GM18909 (cell line): ENCODE measurements at regions not wholly inside any gene's neighbourhood (a gene's known extent, or its start where the extent isn't known, plus 50 kb on each side); places are given as distances from the start of the nearest gene placed in this dataset.

ENCODE experiments used
- ATAC-seq: cut with Tn5 transposase; IDR thresholded peaks from one replicate; pipeline ENCODE4 v1.9.1; 2021; ENCODE audit warnings: mild to moderate bottlenecking; ENCODE audit not compliant: unreplicated experiment, poor library complexity

DNA sequence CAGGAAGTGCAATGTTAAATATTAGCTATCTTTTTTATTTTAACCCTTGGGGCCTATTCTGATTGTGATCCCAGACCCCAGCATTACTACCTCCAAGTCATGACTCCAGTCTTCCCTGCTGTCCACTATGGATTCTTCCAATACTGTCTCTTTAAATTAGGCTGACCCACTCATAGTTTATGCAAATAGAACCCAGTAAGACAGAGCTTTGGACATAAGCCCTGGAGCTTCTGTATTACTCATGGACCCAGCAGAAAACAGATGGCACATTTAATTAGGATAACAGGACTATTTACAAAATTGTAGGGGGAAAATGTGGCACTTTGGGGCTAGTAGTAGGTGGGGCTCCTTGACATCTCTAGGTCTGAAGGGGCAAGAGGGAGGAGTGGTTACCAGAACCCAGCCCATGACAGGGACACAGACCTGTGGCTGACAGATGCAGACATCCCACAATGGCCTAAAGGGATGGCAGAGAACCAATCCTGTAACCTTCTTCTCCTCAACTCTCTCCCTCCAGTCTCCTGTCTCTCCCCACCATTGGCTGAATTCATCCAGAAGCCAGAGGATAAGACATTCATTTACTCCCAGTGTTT is 233.5 kb downstream of the OMA1 start:
- no peak for ATAC-seq

- no peak for ATAC-seq
Measured at GRCh38 chr1:58312461-58312860, 234.1 kb downstream of the OMA1 start.

DNA sequence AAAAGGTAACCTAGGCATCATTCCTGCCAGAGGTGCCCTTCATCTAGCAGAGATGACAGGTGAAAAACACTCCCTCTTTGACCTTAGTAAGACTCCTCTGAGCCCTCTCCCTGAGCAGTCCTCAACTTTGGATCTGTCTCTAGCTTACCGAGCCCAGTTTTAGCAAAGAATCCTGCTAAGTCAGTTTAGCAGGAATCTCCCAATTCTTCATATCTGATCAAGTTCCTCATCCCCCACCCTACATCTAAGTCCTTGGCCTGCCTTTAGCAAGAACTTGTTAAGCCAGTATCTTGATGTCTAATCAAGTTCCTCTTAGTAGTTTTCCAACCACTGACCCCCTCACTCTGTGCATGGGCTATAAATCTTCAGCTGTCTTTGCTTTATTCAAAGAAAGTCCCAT is 235.6 kb downstream of the OMA1 start:
- ATAC-seq = no peak

- no peak for ATAC-seq
Measured at GRCh38 chr1:58310469-58310868, 236.1 kb downstream of the OMA1 start.

GRCh38 chr1:58308206-58308605 is 238.3 kb downstream of the OMA1 start:
- no peak for ATAC-seq

DNA sequence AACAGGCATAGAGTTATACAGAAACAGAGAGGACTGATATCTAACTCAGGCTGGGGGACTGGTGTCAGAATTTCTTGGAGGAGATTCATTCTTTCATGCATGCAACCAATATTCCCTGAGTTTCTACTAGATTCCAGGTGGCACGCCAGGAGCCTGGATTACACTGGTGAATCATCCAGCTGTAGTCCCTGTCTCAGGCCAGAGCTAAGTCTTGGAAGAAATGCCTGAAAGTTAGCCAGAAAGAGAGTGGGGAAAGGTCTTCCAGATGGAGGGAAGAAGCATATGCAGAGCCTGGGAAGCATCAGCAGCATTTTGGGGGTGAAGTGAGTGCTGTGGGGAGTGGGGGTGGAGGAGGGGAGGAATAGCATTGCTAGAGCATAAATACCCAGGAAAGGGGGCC is 239.1 kb downstream of the OMA1 start:
- no peak for ATAC-seq

DNA sequence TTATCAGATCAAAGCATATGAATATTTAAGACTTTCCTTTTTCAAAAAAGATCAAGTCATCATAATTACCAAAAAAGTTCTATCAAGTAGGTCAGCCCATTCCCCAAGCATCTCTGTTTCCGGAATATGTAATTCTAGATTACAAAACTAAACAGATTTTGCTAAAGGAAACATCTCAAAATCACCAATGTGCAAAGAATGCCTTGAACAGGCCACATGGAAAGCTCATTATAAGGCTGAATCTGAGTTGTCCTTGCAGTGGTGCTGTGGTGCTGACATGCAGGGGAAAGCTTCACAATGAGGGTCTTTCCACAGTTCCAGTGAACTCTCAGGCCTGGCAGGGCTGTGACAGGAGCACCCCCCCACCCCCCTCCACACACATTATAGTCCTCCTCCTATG is 240.9 kb downstream of the OMA1 start:
- ATAC-seq = no peak

- no peak for ATAC-seq
Measured at GRCh38 chr1:58304346-58304975, 242.1 kb downstream of the OMA1 start.

GRCh38 chr1:58303841-58304240 is 242.7 kb downstream of the OMA1 start:
- ATAC-seq = no peak

DNA sequence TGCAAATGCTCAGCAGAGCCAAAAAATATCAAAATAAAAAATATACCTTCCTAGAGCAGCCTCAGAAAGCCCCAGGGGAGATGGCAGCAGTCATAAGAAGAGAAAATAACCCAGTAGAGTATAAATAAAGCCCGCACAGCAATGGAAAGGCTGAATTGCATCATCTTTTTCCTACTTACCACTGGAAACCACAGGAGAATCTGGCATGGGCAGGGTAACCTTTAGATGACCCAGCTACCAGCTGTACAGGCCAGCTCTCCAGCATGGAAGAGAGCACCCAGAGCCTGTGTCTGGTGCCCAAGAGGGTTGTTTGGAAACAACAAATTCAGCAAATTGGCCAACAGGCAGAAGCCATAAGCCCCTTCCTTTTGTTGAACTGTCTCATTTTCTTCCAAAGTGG is 253.1 kb downstream of the OMA1 start:
- ATAC-seq = no peak

- ATAC-seq = no peak
Measured at GRCh38 chr1:58290685-58291372, 255.7 kb downstream of the OMA1 start.

DNA sequence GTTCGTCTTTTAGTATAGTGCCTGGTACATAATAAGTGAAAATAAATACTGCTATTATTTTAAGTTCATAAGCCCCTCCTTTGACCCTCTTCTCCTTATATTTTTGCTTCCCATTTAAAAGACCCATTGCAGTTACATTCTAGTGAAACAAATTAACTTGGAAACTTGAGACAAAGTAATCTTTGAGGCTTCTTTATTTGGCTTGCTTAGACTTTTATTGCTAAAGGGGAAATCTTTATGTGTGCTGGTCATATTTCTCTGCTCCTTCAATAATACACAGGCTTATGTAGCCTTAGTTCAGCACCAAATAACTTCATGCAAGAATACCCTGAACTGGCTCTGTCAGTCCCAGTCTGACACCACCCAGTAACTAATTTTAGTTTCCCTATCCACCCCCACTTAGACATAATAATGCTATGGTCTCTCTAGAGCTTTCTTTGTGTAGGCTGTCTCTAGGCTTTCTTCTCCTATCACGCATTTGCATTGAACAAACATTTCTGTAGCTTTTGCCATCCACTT is 257.8 kb downstream of the OMA1 start:
- no peak for ATAC-seq

DNA sequence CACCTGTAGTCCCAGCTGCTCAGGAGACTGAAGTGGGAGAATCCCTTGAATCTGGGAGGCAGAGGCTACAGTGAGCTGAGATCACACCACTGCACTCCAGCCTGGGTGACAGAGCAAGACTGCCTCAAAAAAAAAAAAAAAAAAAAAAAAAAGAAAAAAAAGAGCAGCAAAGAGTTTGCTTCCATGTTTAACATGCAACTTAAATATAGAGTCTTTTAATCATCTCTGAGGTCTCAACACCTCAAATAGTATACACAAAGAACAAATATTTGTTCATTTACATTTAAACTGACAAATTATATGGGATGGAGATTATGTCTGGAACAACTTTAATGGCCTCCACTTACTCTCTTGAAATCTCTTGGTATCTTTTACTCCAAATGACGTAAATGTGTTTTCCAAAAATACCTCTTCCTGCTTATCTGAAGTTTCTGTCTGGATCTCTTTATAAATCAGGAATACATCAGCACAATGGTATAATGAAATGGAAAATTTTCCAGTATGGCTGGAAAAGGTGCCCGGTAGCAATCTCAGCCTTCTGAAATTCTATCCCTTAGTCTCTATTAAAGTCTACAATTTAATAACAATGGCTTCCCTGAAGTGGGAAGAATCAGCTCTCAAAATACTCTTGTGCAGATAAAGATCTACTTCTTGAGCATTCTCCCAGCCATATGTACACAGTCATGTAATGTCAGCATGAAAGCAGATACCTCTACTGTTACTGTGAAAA is 258.5 kb downstream of the OMA1 start:
- ATAC-seq = no peak

DNA sequence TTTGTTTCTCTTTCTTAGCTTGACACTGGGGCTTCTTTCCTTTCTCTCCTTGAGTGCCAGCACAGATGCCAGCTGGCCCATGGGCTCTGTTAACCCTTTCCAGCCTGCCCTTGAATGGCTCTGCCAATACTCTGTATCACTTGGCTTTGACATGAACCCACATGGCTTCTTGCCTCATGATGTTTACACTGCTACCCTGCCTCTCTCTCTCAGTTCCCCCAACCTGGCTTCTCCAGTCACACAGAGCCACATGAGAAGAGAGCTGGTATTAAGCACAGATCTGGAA is 262.4 kb downstream of the OMA1 start:
- ATAC-seq = no peak

- no peak for ATAC-seq
Measured at GRCh38 chr1:58283388-58284224, 262.9 kb downstream of the OMA1 start.

- ATAC-seq = no peak
Measured at GRCh38 chr1:58282623-58283387, 263.7 kb downstream of the OMA1 start.

DNA sequence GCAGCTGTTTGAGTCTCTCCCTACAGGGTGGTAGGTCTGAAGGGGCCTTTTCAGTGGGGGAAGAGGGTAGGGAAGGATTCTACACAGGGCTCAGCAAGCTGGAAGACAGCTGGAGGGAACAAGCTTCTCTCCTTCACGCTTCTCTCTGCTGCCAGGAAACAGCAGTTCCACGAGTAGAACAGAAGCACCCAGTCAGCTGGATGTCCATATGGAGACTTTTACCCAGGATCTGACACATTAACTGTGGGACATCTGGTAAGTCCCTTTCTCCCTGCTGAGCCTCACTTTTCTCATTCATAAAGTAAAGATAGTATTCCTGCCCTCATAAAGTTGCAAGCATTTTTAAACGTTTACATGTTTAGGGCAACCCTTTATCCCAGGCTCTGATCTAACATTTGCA is 280.3 kb downstream of the OMA1 start:
- no peak for ATAC-seq

DNA sequence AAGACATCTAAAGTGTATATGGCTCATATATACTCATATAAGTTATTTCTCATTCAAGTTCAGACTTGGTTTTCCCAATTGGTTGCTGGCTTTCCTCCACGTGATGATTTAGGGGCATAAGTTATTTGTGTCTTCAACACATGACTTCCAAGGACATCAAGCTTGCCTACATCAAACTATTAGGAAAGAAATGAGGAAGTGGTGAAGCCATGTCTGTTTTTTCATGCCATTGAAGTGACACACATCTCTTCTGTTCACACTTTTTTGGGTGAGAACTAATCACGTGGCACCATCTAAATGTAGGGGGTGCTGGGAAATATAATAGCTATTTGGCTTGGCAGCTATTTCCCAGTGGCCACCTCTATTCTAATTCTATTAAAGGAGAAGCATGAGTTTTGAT is 282.1 kb downstream of the OMA1 start:
- no peak for ATAC-seq

DNA sequence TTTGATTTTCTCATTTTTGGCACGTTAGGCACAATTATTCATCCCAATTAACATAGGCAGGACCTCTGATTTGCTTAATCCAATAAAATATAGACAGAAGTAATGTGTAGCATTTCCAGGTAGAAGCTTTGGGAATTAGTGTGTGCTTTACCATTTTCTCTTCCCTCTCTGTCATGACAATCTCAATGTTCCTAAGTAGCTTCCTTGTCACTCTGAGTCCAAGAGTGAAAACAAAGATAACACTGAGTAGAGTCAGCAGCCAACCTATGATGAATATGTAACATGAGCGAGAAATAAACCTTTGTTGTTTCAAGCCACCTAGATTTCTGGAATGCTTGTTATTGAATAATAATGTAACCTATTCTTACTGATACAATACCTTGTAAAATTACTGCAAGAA is 283.8 kb downstream of the OMA1 start:
- ATAC-seq = no peak

- no peak for ATAC-seq
Measured at GRCh38 chr1:58258082-58258481, 288.4 kb downstream of the OMA1 start.
